ENCODE measurements at regions not wholly inside any gene's neighbourhood (a gene's known extent, or its start where the extent isn't known, plus 50 kb on each side); places are given as distances from the start of the nearest gene placed in this dataset.

DNA sequence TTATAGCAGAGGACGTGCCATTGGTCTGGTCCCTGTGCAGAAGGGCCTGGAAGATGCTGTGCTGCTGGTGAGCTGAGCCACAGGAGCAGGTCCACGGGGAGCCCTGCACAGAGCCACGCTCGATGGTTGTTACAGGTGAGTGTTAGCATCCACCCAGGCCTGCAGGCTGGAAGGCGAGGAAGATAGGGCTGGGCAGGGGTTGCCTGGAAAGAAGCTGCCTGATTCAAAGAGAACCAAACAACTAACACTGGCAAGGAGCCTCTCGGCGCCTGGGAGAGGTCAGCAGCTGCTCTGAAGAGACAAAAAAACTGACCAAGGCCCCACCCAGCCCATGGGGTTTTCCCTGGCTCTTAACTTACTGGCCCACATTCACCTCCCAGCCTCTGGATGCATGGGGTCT lies 160.2 kb downstream of the MED10 start:
- Histone ChIP-seq H2AFZ (replicated peaks) (no peak overlapping the region), H3K36me3 (no peaks in the 10 kb centered on the region), H3K79me2 (ENCODE audit: low read depth) (no peaks in the 10 kb centered on the region), H3K4me2 (no peak overlapping the region), H3K4me3 (no peak overlapping the region), H3K9me3 (ENCODE audit: low read depth) (no peaks in the 10 kb centered on the region), H3K27ac (no peak overlapping the region), H3K27me3 (no peaks in the 10 kb centered on the region), H3K4me1 (peaks cover 7% of the 10 kb centered on the region), H3K9ac (no peak overlapping the region), H4K20me1 (ENCODE audit: low read depth) (no peaks in the 10 kb centered on the region), H3F3A (ENCODE audit: low read depth) (no peaks in the 10 kb centered on the region)
- H3K9me3 Mint-ChIP-seq, result peaks cover 7% of the 10 kb centered on the region
- no peak overlapping the region for H3K27ac Mint-ChIP-seq
- H3K4me1 Mint-ChIP-seq, result no peaks in the 10 kb centered on the region
- H3K36me3 Mint-ChIP-seq, result no peaks in the 10 kb centered on the region
- no peak overlapping the region for H3K4me3 Mint-ChIP-seq
- no peak for DNase-seq (ENCODE audit: low spot score)
- TF ChIP-seq EZH2phosphoT487 (IDR thresholded peaks at IDR 0.05) (no peak), EZH2 (IDR thresholded peaks at IDR 0.05) (no peak)
- TF ChIP-seq, protein P1, sequence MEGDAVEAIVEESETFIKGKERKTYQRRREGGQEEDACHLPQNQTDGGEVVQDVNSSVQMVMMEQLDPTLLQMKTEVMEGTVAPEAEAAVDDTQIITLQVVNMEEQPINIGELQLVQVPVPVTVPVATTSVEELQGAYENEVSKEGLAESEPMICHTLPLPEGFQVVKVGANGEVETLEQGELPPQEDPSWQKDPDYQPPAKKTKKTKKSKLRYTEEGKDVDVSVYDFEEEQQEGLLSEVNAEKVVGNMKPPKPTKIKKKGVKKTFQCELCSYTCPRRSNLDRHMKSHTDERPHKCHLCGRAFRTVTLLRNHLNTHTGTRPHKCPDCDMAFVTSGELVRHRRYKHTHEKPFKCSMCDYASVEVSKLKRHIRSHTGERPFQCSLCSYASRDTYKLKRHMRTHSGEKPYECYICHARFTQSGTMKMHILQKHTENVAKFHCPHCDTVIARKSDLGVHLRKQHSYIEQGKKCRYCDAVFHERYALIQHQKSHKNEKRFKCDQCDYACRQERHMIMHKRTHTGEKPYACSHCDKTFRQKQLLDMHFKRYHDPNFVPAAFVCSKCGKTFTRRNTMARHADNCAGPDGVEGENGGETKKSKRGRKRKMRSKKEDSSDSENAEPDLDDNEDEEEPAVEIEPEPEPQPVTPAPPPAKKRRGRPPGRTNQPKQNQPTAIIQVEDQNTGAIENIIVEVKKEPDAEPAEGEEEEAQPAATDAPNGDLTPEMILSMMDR (IDR thresholded peaks at IDR 0.05), result no peak
- peaks cover 5% of the 10 kb centered on the region for H3K27me3 Mint-ChIP-seq (ENCODE audit: insufficient read depth, low read depth)

DNA sequence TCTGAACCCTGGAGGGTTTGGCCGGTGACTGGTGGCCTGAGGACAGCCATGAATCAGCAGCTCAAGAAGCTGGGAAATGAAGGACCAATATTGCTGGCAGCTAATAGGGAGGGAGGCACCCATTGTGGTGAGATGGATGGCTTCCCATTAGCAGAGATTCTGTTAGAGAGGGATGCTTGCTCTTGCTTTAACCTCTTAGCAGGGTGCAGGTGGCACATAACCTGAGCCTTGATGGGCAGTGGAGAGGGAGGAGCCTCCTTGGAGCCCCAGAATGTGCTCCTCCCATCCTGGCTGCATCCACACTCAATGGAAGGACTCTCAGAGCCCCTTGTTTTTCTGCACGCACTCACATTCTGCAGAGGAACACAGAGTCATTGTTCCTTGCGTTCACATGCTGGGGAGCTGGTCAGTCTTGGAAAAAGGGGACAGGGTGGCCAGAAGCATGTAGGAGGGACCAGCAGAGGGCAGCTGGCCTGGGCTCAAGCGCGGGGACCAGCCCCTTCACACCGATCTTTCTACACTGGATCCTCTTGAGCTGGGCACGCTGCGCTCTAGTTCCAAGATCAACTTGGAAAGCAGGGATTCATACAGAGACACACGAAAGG lies 161.8 kb downstream of the MED10 start:
- Mint-ChIP-seq H3K4me3 (no peak overlapping the region), H3K9me3 (peaks cover 2% of the 10 kb centered on the region), H3K4me1 (no peaks in the 10 kb centered on the region), H3K36me3 (no peaks in the 10 kb centered on the region), H3K27me3 (ENCODE audit: insufficient read depth, low read depth) (peaks cover 3% of the 10 kb centered on the region), H3K27ac (no peak overlapping the region)
- DNase-seq (ENCODE audit: low spot score), result peak; percentile 9
- H3K4me1 ChIP-seq, result peaks cover 7% of the 10 kb centered on the region
- H3K4me3 ChIP-seq, result no peak overlapping the region
- no peaks in the 10 kb centered on the region for H3K36me3 ChIP-seq
- H3K9me3 ChIP-seq (ENCODE audit: low read depth), result no peaks in the 10 kb centered on the region
- H3K9ac ChIP-seq, result no peak overlapping the region
- no peak overlapping the region for H3K27ac ChIP-seq
- no peaks in the 10 kb centered on the region for H4K20me1 ChIP-seq (ENCODE audit: low read depth)
- no peaks in the 10 kb centered on the region for H3F3A ChIP-seq (ENCODE audit: low read depth)
- H3K27me3 ChIP-seq, result no peaks in the 10 kb centered on the region
- no peak for TF ChIP-seq EZH2 (IDR thresholded peaks at IDR 0.05)
- TF ChIP-seq, protein P1 (IDR thresholded peaks at IDR 0.05), result no peak
- peak overlapping the region; percentile 26 for H2AFZ ChIP-seq (replicated peaks)
- H3K79me2 ChIP-seq (ENCODE audit: low read depth), result no peaks in the 10 kb centered on the region
- no peak overlapping the region for H3K4me2 ChIP-seq

DNA sequence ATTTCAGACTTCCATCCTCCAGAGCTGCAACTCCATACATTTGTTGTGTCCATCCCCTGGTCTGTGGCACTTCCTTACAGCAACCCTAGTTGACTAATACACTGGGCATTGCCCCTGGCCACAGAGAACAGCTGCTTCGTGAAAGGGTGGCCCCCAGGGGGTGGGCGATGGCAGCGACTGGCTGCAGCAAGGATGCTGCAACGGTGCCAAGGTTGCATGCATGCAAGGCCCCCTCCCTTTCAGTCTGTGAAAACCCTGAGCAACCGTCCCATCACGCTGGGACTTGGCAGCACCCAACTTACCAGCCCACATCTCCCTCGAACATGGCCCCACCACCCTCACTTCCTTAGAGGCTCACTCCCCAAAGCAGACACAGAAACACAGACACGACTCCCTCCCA lies 162.5 kb downstream of the MED10 start:
- no peak overlapping the region for H3K27ac Mint-ChIP-seq
- no peaks in the 10 kb centered on the region for H3F3A ChIP-seq (ENCODE audit: low read depth)
- no peak overlapping the region for H3K4me3 ChIP-seq
- H3K9me3 Mint-ChIP-seq, result peaks cover under 1% of the 10 kb centered on the region
- no peak overlapping the region for H3K4me3 Mint-ChIP-seq
- no peak overlapping the region for H3K27ac ChIP-seq
- H2AFZ ChIP-seq (replicated peaks), result peak overlapping the region; percentile 26
- peaks cover 7% of the 10 kb centered on the region for H3K4me1 ChIP-seq
- no peaks in the 10 kb centered on the region for H3K79me2 ChIP-seq (ENCODE audit: low read depth)
- no peaks in the 10 kb centered on the region for H4K20me1 ChIP-seq (ENCODE audit: low read depth)
- no peak overlapping the region for H3K9ac ChIP-seq
- no peaks in the 10 kb centered on the region for H3K36me3 ChIP-seq
- no peak overlapping the region for H3K4me2 ChIP-seq
- no peaks in the 10 kb centered on the region for H3K27me3 ChIP-seq
- TF ChIP-seq, protein P1 (IDR thresholded peaks at IDR 0.05), result no peak
- TF ChIP-seq EZH2 (IDR thresholded peaks at IDR 0.05), result no peak
- TF ChIP-seq EZH2phosphoT487 (IDR thresholded peaks at IDR 0.05), result no peak
- no peaks in the 10 kb centered on the region for H3K4me1 Mint-ChIP-seq
- peaks cover 3% of the 10 kb centered on the region for H3K27me3 Mint-ChIP-seq (ENCODE audit: insufficient read depth, low read depth)
- no peaks in the 10 kb centered on the region for H3K9me3 ChIP-seq (ENCODE audit: low read depth)
- no peak for DNase-seq (ENCODE audit: low spot score)
- no peaks in the 10 kb centered on the region for H3K36me3 Mint-ChIP-seq

Data from neural progenitor cell (in vitro differentiated cells).